Renal cortical epithelial cell (primary cell): ENCODE measurements at regions not wholly inside any gene's neighbourhood (a gene's known extent, or its start where the extent isn't known, plus 50 kb on each side); places are given as distances from the start of the nearest gene placed in this dataset.
A peak's percentile ranks its signal among the peaks of the same experiment; 100 is the strongest.

ENCODE experiments used
- DNase-seq: peaks from one replicate; pipeline ENCODE4 v3.0.0-alpha.2; 2011; ENCODE audit warnings: low read depth

DNA sequence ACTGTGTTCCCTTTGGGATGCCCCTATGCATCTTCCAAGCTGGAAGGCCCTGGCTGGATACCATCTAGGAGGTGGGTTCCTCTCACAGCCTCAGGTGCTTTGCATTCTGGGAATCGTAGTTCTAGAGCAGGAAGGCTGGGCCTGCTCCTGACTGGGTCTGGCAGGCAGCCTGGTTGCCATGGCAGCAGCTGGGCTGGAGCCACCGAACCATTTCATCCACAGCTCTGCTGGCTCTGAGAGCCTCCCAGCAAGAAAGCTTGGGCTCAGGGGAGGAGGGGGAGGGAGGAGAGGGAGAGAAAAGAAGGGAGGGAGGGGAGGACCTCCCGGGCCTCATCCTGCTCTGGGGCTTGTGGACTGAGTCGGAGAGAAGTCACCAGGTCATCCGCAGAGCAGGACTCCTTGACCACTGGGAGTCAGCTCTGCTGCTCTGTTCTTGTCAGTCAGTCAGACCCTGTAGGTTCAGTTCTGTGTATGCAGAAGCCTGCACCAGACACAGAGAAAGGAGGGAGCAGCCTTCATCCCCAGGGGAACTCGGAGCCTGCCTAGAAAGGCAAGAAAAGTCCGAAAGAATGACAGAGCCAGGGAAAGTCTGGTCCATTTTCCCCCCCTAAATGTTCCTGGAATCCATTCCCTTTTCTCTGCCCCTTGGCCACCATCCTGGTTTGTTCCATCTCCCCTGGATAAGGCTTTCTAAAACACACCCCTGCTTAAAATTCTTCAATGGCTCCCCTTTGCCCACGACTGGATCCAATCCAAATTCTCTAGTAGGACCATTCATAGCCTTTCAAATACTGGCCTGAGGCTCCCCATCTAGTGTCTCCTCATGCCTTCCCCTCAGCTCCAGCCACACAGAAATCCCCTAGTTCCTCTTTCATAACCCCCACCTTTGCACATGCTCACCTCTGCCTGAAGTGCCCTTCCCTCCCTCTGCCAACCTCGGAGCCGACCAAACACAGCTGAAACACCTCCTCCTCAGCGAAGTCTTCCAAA lies 65.4 kb upstream of the ARAP3 start:
- DNase-seq = peak; percentile 89

DNA sequence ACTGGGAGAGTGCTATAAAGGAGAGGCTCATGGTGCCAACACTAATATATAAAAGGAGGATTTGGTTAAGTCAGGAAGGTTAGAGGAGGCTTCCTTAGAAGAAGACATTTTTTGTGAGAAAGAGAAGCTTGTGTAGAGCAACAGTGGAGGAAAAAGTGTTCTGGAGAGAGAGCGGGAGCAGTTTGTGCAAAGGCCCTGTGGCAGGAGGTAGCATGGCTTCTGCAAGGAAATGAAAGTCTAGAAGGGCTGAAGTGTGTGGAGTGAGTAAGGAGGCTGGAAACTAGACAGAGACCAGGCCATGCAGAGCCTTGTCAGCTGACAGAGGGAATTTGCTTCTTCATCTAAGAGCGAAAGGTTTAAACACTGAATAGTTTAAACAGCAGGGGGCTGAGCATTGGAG lies 64.4 kb upstream of the ARAP3 start:
- no peak for DNase-seq

DNA sequence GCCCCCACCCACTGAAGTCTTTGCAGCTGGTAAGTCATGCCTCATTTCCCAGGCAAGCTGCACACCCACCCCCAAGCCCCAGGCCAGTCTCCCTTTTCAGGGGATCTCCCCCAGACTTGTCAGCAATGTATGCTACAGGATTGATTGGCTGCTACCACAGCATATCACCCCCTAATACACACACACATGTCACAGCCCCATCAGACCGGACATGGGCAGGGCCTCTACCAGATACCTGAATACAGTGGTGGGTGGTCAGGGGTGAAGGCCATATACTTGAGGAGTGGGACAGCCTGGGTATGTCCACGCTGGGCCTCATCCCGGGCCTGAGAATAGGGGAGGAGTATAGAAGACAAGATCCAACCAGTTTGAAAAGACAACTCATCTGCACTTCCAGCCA lies 63.4 kb upstream of the ARAP3 start:
- no peak for DNase-seq

DNA sequence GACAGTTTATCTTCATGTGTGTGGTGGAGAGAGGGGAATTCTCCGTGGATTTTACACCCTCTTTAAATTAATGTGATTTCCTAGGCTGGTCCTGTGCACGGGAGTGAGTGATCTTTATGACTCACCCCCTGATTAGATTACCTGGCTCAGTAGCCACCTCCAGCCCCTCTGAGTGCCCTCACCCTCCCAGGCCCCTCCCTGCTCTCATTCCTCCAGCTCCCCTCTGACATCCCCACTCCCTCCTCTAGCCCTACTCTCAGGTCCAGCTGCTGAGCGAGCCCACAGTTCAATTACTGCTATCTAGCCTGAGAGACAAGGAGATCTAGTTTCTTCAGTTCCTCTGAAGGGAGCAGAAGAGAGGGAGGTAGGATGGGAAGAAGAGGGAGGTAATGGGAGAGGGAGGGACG lies 61.8 kb upstream of the ARAP3 start:
- DNase-seq = no peak

DNA sequence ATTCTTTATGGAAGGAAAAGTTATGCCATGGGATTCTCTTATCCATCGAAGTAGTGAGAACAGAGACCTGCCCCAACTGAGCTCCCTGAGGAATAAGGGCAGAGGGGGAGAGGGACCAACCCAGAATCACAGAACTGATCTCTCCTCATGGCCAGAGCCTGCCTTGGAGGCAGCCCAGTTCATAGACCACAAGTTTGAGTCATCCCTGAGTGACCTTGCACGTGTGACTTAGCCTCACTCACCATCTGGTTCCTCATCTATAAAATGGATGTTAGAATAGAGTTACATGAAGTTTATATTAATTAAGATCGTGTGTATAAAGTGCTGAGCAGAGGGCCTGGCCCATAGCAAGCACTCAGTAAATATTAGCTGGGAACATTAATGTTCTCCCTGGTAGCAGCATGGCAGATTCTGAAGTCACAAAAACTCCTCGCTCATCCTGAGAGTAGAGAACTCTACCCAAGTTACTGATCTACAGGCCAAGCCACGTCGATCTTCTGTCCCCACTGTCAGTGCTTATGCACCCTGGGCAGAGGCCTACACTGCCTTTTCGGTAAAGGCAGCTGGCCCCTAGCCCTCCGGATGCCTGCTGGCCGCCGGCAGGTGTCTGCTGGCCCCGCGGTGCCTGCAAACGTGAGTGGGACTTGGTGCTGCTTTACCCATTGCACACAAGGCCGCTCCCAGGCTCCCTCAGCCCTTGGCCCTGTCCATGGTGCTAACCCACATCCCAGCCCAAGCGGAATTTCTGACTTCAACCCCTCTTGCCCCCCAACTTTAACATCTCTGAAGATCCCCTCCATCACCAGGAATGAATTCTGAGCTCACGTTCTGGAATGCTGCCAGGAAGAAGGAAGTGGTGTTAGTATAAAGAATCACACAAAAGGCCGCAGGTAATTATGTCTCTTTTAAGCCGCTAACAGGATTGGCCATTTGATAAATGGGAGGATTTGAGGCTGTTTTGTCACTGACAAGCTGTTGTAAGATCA lies 61.1 kb upstream of the ARAP3 start:
- DNase-seq = peak; percentile 18

DNA sequence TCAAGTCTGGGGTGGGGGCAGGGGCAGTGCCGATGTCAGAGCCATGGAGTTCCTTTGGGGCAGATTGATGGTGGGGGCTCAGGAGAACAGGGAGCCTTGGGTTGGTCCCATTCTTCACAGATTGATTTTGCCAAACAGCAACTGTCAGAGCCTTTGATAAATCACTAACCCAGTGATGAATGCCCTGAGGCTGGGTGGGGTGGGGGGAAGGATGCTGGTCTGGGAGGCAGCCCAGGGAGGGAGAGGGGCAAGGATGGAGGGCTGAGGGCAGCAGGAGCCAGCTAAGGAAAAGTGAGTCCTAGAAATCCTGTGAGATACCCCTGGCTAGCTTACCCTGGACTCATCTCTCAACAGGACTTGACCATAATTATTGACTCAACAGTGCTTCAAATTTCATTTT lies 60.1 kb upstream of the ARAP3 start:
- no peak for DNase-seq

DNA sequence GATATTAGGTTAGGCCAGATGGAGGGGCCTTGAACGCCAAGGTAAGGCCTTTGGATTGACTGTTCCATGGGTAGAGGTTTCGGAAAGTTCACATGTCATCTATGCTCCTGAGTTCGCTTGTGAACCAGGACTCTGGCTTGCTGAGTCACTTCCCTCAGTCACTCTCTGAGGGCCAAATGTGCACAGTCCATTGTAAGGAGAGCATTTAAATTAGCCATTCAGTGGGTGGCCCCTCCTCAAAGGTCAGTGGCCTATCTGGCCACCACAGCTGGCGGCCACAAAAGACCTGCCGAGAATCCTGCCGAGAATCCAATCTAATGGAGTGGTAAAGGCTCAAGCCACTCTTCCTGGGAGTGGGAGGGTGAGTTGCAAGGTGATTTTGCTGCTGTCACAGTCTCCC lies 58.9 kb upstream of the ARAP3 start:
- DNase-seq = no peak

DNA sequence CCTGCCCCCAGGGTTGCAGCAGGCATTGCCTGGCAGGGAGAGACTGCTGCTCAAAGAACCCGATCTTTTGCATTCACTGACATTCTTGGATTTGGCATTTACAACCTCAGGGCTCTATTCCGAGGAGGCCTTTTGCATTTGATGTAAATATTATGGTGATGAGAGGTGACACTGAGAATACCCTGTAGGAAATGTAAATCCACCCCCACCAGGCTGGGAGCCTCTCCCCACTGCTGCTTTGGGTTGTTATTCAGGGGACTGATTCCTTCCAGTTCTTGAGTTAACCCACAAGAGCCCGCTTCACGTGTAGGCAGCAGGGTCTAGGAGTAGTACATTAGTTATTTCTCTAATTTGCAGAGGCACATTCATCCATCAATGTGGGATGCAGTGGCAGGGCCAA lies 55.5 kb upstream of the ARAP3 start:
- no peak for DNase-seq

DNA sequence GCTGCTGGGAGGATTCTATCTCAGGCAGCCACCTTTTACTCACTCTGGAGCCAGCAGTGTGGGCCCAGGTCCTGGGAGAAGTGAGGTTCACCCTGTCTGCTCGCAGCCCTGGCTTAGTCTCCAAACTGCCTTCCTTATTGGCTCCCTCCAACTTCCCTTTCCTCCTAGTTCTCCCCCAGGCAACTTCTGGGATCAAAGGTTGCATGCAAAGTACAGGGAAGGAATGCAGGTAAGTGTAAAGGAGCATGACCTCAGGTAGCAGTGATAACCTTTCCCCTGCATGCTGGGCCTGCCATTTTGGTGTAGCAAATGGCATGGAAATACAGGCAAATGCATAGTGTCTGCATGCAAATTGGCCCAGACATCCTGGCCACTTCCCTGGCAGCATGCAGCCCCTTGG lies 53.8 kb upstream of the ARAP3 start:
- no peak for DNase-seq

DNA sequence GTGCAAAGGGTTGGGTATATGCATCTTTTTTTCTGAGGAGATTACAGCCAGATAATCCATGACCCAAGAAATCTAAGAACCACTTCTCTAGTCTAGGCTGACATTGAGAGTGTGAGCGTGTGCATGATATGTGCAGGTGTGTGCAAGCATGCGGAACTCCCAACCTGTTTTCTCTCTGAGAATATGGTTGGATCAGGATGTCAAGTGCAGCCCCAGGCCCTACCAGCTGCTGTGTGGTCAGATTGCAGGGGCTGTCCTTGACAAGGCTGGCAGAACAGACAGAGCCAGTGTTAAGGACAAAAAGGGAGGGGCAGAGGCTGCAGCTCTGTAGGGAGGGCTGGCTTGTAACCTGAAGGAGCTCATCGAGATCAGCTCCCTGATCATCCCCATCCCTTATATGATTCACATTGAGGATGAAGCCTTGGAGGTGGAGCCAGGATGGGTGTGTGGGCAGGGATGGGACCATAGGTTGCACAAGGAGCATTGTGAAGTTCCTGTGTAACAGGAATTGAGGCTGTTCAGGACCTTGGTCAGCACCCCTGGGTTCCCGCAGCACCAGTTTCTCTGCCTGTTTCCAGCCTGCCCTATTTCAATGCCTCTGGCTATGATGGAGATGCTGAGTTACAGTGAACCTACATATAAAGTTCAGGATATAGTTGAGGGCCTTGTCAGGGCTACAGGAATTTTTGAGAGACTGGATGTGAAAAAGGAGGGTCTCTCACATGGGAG lies 52.6 kb upstream of the ARAP3 start:
- peak; percentile 61 for DNase-seq

DNA sequence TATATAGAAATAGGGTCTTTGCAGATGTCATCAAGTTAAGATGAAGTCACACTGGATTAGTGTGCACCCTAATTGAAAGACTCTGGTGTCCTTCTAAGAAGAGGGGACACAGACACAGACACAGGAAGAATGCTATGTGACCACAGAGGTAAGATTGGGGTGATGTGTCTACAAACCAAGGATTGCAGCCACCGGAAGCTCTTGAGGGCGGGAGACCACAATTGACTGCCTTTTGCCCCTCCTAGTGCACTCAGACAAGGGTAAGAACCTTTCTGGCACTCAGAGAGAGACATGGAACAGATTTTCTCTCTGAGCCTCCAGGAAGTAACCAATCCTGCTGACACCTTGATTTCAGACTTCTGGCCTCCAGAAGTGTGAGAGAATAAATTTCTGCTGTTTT lies 51.2 kb upstream of the ARAP3 start:
- no peak for DNase-seq

DNA sequence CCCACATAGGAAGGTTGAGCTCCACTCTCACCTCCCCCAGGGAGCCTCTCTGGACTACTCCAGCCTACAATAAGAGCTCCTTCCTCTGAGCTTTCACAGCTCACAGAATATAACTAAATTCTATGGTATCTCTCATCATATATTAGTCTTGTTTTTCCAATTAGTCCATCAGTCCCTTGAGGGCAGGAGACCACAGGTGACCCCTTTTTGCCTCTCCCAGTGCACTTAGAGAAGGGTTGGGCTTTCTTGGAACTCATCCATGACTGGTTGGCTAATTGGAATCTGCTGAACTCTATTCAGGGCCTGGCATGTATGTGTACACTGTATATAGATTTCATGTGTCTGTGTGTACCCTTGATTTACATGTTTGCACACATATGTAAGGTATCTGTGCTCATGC lies 50.4 kb upstream of the ARAP3 start:
- no peak for DNase-seq
